HG03469 (cell line): ENCODE measurements at regions not wholly inside any gene's neighbourhood (a gene's known extent, or its start where the extent isn't known, plus 50 kb on each side); places are given as distances from the start of the nearest gene placed in this dataset.
A peak's percentile ranks its signal among the peaks of the same experiment; 100 is the strongest.

Experiments
- ATAC-seq: cut with Tn5 transposase; IDR thresholded peaks from one replicate; pipeline ENCODE4 v1.9.1; 2021; ENCODE audit warnings: mild to moderate bottlenecking, moderate library complexity, moderate number of reproducible peaks; ENCODE audit not compliant: unreplicated experiment

- no peak for ATAC-seq
Measured at GRCh38 chr10:78291722-78292121, 258.1 kb downstream of the RPS24 start.

DNA sequence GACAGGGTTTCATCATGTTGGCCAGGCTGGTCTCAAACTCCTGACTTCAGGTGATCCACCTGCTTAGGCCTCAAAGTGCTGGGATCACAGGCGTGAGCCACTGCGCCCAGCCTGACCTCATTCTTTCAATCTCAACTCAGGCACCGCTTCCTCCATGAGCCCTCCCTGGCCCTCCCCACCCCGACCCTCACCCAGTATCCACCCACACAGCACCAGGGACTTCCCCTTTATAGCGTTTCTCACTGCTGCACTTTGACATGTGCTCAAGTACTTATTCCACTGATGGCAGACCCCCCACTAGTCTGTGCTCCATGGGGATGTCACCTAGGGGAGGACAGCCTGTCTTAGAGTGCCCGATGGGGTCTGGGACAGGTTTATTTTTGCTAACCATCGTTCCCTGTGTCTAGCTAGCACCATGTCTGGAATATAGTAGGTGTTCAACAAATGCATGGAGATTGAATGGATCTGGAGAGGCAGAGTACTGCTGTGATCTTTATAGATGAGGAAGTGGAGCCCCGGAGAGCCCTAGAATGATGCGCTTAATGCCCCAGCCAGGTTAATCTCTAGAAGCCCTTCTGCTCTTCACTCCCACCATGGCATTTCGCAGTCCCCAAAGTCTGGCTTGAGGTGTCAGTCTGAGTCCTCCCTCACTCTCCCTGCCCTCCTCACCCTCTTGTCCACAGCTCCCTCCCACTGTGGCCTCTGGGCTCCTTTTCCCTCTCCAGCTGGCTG is 258.8 kb downstream of the RPS24 start:
- ATAC-seq = no peak

DNA sequence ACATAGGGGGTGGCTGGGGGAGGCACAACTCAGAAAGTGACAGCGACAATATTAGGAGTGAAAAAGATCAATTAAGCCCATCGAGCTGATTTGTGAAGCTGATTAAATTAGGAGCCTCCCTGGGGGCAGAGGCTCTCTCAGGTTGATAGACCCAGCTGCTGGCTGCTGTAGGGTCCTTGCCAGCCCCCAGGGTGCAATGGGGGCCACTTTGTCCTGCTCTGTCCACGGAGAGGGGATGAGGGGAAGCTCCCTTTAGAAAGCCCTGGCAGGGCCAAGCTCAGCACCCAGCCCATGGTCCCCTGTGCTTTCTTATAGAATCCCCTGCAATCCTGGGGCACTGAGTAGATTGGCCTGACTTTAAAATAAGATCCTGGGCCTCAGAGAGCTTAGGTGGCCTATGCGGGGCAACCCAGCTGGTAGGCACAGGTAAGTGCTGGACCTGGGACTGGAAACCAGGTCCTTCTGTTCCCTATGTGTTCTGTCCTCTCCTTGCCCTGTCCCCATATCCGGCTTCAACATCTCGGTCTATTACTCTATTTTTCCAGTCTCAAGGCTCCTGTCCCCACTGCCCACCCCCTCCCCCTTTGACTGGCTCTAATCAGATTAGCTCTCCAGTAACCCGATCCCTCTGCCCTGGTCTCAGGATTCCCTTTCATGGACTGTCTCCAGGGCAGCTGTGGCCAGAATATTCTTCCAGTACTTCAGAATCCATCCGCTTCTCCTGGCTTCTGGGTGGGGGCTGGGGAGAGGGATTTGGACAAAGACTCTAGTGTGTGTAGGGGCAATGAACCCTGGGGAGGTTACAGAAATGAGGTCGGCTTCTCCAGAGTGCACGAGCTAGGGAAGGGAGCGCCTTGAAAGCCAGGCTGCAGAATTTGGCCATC is 259.6 kb downstream of the RPS24 start:
- no peak for ATAC-seq

DNA sequence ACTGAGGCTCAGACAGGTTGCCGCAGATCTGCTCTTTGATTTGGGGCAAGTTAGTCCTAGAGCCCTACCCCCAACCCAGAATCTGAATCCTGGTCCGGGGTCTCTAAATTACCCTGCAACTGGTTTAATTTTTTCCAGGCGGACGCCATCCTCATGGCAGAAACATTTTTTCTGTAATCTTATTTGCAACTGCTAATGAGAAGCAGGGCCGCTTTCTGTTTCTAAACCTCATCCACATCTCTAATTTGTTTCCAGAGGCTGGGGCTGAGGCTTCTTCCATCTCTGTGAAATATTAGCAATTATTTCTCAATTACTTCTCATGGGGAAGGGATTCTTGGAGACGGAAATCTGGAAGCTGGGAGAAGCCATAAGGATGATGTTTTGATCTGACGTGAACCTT is 261.6 kb downstream of the RPS24 start:
- no peak for ATAC-seq

DNA sequence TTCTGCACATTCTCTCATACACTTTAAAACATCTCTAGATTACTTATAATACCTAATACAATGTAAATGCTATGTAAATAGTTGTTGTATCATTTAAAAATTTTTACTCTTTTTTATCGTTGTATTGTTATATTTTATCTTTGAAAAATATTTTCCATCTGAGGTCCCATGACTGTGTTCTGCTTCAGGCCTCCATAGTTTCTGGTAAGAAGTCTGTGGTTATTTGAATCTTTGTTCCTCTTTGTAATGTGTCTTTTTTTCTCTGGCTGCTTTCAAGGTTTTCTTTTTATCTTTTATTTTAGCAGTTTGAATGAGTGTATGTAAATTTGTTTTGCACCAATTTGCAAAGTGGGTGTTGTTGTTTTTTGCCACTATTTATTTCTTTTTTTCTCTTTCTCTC is 263.1 kb downstream of the RPS24 start:
- no peak for ATAC-seq

DNA sequence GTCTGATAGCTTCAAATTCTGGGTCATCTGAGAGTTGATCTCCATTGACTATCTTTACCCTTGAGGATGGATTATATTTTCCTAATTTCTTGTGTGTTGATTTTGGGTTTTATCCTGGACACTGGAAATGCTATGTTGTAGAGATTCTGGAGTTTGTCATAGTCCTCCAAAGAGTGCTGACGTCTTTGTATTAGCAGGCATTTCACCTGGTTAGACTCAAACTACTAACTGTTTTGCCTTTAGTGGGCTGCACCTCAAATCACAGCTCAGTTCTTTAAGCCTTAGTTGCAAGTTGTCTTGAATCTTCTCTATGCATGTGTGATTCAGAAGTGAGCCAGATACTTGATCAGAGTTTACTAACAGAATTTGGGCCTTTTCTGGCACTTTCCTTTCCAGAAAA is 264.3 kb downstream of the RPS24 start:
- ATAC-seq = no peak

DNA sequence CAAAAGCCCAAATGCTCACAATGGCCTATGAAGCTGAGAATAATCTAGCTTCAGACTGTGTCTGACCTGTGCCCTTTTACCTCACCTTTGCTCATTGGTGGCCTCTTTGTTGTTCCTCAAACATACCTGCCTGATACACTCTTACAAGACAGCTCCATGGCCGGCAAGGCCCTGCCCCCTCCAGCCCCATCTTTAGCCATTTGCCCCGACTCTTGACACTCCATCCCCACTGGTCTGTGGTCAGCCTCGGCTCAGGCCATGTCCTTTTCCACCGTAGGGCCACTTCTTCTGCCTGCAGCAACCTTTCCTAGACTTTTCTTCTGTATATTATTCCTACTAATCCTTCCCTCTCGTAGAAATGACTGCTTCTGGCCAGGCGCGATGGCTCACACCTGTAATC is 265.2 kb downstream of the RPS24 start:
- ATAC-seq = no peak

DNA sequence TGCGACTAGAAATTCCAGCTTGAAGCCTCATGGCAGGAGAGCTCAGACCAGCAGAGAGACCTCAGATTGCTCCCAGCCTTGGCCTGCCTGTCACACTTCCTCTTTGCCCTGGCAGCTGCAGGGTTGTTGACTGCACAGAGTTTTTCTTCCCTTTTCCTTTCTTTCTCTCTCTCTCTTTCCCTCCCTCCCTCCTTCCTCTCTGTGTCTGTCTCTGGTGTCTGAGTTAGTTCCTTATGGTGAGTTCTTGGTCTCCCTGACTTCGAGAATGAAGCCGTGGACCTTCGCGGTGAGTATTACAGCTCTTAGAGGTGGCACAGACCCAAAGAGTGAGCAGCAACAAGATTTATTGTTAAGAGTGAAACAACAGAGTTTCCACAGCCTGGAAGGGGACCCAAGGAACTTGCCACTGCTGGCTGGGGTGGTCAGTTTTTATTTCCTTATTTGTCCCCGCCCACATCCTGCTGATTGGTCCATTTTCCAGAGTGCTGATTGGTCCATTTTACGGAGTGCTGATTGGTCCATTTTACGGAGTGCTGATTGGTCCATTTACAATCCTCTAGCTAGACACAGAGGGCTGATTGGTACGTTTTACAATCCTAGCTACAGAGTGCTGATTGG is 266.3 kb downstream of the RPS24 start:
- ATAC-seq = no peak

GRCh38 chr10:78300526-78300925 is 266.9 kb downstream of the RPS24 start:
- ATAC-seq = no peak

- no peak for ATAC-seq
Measured at GRCh38 chr10:78301481-78301880, 267.8 kb downstream of the RPS24 start.

- no peak for ATAC-seq
Measured at GRCh38 chr10:78301891-78302738, 268.5 kb downstream of the RPS24 start.

DNA sequence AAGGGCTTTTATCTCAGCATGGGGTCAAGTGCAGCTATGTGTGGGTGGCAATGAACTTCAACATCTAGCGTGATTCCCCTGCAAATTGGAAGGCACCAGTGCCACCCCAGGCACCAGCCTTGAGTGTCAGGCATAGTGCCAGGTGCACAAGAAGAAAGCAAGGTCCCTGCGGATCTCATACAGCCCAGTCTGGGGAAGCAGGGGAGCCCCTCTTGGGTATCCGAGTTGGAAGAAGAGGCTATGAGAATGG is 269.0 kb downstream of the RPS24 start:
- ATAC-seq = no peak

- ATAC-seq = peak; percentile 78
Measured at GRCh38 chr10:78302989-78303854, 269.6 kb downstream of the RPS24 start.

DNA sequence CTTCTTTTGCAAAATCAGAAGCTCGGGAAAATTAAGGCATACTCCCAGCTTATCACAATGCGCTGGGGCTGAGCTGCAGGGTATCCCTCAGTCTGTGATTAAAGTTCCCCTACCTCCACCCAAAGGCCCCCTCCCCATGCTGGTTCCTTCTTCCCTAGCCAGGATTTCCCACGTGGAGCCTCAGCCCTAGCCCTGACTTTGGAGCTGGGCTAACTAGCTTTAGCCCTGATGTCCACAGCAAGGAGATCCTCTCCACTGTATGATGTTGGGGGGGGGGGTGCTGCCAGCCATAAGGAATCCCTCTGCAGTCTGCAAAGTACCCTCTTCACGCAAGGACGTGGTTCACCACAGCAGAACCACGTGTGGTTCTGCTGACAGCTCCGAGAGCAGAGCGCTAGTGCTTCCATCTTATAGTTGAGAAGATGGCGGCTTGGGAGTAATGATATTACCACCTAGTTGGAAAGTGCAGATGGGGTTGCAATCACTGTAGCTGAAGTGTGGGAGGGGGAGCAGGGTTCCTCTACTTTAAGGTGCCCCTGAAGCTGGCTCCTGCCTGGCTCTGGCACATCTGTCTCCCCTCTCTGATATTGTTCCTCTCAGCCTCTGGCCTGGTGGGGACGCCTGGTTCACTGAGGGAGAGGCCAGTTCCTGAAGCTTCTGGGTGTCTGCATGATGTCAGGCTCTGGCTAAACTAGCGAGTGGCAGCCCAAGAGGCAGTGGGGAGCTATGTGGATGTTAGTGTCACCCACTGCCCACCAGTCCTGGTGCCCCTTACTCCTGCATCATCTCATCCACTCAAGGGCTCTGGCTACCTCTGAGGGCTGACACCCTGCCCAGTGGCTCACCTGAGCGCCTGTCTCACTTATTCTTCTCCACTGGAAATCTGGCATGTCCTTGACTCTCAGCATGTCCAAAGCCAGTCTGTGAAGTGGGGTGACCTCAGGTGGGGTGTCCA is 270.7 kb downstream of the RPS24 start:
- no peak for ATAC-seq

DNA sequence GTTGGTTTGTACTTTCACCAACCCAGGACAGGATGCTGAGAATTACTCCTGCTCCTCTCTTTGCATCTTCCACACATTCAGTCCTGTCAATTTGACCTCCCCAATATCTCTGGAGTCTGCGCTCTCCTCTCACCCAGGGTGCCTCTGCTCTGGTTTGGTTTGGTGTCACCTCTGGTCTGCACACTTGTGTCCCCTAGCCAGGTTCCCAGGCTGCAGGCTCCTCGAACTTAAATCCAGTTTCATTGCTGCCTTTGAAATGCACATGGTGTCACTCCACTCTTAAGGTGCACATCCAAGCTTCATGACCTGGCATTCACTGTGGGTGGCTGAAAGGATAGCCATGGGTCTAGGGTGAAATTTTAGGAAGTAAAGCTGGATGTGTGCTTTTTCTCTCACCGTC is 271.6 kb downstream of the RPS24 start:
- ATAC-seq = no peak

DNA sequence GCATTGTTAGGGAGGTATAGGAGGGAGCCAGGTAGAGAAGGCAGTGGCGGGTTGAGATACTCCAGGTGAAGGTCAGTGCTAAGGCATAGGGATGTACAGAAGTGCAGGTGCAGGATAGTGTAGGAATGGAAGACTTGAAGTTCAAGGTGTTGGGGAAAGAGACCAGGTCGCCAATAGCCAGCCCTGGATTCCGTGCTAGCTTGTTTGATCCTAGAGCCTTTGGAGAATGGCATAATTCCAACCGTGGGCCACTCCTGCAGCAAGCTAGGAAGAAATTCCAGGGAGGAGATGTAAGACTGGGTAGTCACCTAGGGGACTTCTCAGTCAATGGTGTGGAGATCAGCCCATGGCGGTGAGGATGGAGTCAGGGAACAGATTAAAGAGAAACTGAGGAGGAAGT is 272.7 kb downstream of the RPS24 start:
- no peak for ATAC-seq

- ATAC-seq = no peak
Measured at GRCh38 chr10:78307576-78307975, 273.9 kb downstream of the RPS24 start.

DNA sequence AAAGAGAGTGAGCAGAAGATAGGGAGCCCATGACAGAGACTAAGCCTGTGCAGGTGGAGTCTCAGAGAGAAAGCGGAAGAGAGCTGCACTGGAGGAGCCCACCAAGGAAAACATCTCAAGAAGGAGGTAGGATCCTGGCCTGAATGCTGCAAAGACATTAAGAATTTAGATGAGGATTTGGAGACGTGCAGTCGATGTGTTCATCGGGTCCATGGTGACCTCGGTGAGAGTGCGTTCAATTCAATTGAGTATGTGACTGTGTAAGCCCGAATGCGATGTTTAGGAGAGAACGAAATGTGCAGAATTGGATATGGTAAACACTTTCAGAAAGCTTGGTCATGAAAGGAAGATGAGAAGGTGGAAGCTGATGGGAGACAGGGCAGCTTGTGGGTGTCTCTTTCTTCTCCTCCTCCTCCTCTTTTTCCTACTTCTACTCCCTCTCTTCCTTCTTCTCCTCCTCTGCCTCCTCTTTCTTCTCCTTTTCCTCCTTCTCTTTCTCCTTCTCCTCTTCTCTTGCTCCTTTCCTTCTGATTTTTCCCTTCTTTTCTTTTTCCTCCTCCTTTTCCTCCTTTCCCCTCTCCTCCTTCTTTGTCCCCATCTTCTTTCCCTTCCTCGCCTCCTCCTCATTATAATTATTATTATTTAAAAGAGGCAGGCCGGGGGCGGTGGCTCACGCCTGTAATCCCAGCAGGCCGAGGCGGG is 276.0 kb downstream of the RPS24 start:
- no peak for ATAC-seq
